Motor neuron (in vitro differentiated cells): ENCODE measurements at regions not wholly inside any gene's neighbourhood (a gene's known extent, or its start where the extent isn't known, plus 50 kb on each side); places are given as distances from the start of the nearest gene placed in this dataset.

Experiments used
- ATAC-seq, 8 experiments: fragments of 200-7000 bp; cut with Tn5 transposase; replicated peaks in 6 of 8; 2 replicates each; pipeline ENCODE4 v1.8.0; 2021; ENCODE audit warnings: mild to moderate bottlenecking in 8 of 8, moderate library complexity in 8 of 8
- H3K27ac ChIP-seq, 2 donors: fragments of 250-450 bp; sonication (Bioruptor Pico); 2 replicates each; pipeline ENCODE4 v1.9.0; 2021; ENCODE audit warnings: antibody characterized with exemption in 2 of 2, mild to moderate bottlenecking in 2 of 2, moderate library complexity in 1 of 2
- H3K4me1 ChIP-seq, 2 donors: fragments of 250-450 bp; sonication (Bioruptor Pico); replicated peaks in 1 of 2; 2 replicates each; pipeline ENCODE4 v1.6.1; 2021; ENCODE audit warnings: antibody characterized with exemption in 2 of 2, mild to moderate bottlenecking in 2 of 2, moderate library complexity in 1 of 2
- H3K4me3 ChIP-seq, 5 donors: fragments of 250-450 bp; sonication (Bioruptor Pico); 2 replicates each; pipeline ENCODE4 v1.9.0; 2021; ENCODE audit warnings: antibody characterized with exemption in 5 of 5, mild to moderate bottlenecking in 5 of 5, moderate library complexity in 4 of 5
- WGBS, 10 experiments: fragments of 450-650 bp; shearing (Covaris generic); methylation state at CpG; one replicate each; pipeline ENCODE4 v1.0.0; 2022; 5-methylcytosine and 5-hydroxymethylcytosine counted together
- in situ Hi-C, 9 experiments: fragments of 400-800 bp; cut with MboI; loops; one replicate each; pipeline ENCODE4 v1.15.0; 2021; ENCODE audit warnings: low sequenced_read_pairs in 9 of 9, low pct_unique_long_range_greater_than_20kb in 2 of 9; ENCODE audit not compliant: unreplicated experiment in 9 of 9

DNA sequence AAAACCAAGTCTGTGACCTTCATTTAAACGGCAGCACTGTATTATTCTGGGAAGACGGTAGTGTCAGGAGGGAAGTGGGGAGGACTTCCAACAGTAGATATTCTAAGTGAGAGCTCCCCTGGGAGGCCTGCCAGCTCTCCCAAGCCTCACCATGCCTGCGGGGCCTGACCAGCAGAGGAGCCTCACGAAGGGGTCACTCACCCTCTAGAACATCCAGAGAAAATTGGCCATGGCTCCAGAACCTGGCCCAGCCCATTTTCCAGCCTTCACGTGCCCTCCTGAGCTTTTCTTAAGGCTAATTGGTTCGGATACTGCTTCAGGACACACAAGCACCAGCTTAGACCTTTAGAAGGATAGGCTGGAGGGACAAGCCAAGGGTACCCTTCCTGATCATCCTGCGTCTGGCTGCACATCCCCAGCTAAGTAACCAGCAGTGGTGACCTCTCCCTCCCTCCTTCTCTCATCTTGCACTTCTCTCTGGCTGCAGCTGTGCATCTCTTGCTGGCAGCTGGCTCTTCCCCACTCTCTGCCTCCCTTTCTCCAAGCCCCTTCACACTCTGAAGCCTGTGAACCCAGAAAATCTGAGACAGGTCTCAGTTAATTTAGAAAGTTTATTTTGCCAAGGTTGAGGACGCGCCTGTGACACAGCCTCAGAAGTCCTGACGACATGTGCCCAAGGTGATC, 120.1 kb upstream of the PKDCC start:
- in situ Hi-C loops, result no loop called here
- Histone ChIP-seq H3K27ac (no peak overlapping the region), H3K4me3 (no peak overlapping the region), H3K4me1 (peaks cover 18 to 21% of the 10 kb centered on the region in 2 donors)
- 71 to 100% (median 85%) methylated on average over 1 to 7 of the region's 10 CpGs; no CpG with 5 or more reads in 1 of the 10 experiments for WGBS, 10 experiments
- peak in 2 of 8 experiments; percentile 12 to 21 for ATAC-seq

DNA sequence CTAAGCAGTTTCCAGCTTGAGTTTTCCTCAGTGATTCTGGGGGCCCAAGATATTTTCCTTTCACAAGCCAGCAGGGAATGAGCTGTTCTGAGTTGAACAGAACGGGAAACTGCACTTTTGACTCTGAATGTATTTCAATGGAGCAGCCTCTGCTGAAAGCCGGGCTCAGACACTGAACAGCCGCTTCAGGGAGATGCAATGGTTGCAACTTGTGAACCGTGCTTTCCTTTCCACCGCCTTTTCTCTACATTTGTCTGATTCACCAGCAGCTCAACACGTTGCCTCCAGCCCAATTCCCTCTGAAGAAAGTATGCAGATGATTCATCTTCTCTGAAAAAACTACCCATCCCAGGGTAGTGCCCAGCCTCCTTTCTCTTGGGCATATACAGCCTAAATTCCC, 119.3 kb upstream of the PKDCC start:
- H3K4me1 ChIP-seq, result peaks cover 18 to 21% of the 10 kb centered on the region in 2 donors
- H3K27ac ChIP-seq, result no peak overlapping the region
- no peak overlapping the region for H3K4me3 ChIP-seq
- in situ Hi-C loops, result no loop called here
- peak; percentile 16 to 68 (median 42) for ATAC-seq
- WGBS, 10 experiments, result 0 to 60% (median 46%) methylated on average over 1 to 6 of the region's 6 CpGs; no CpG with 5 or more reads in 1 of the 10 experiments

DNA sequence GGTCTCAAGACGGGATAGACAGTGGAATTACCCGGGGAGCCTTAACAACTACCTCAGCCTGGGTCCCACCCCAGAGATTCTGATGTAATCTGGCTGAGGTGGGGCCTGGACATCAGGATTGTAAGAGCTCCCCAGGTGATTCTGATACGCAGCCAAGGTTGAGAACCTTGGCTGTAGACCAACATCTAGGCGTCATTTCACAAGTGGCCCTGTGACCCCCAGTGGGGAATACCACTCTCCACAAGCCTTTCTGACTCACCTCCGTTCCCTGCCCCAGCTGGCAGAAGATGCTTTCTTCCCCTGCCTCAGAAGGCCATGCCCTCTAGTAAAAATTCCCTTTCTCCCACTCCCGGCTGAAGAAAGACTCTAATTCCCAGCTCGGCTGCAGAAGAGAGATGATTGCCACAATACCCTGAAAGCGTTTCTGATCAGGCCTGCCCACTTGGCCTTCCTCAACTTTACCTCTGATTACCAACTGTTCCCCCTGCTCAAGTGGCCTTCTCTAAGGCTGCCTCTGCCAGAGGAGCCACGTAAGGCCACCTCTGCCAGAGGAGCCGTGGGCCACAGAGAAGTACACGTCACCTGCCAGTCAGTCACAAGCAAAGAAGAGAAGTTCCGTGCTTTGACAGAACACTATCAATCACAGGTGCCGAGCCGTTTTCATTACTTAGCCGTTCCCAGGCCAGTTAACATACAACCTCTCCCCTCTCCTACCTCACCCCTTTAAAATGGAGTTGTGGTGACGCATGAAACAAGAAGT, 116.8 kb upstream of the PKDCC start:
- H3K4me3 ChIP-seq, result no peak overlapping the region
- peaks cover 18 to 25% of the 10 kb centered on the region in 2 donors for H3K4me1 ChIP-seq
- in situ Hi-C loops, result no loop called here
- no peak for ATAC-seq
- 53 to 100% (median 82%) methylated on average over 1 to 12 of the region's 16 CpGs; no CpG with 5 or more reads in 2 of the 10 experiments for WGBS, 10 experiments
- H3K27ac ChIP-seq, result no peak overlapping the region

DNA sequence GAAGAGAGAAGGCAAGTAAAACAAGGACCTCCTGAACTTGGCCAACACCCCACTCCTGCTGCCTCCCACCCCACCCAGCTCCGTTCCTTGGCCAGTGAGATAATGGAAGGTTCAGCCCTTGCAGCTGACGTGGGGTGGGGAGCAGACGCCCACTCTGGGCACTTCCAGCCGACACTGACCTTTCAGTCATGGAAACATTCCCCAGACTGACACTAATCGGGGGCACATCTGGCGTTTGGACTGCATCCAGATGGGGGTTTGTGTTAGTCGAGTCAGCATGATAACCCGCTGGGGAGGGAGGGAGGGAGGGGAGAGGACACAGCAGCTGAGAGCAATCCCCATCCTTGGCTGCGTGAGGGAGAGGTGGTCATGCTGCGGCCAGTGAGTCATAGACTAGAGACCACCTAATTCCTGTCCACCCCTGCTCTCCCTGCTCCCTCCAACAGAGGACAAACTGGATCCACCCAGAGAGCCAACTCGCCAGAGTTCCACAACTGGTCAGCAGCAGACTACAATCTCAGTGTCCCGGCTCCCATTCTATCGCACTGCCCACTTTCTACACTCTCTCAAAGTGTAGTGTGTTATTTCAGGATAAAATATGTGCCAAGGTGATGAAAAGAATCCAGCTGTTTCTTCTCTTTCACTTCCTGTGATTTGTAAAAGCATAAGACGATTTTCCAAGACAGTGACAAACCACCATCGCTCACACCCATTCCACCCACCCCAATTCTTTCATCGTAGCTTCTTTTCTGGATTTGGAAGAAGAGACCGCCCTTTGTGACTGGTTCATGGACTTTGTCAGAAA, 115.4 kb upstream of the PKDCC start:
- 0 to 100% (median 78%) methylated on average over 1 to 6 of the region's 17 CpGs; no CpG with 5 or more reads in 2 of the 10 experiments for WGBS, 10 experiments
- peak; percentile 10 to 76 (median 26) for ATAC-seq
- H3K27ac ChIP-seq, result no peak overlapping the region
- peaks cover 26 to 33% of the 10 kb centered on the region in 2 donors for H3K4me1 ChIP-seq
- H3K4me3 ChIP-seq, result no peak overlapping the region
- in situ Hi-C loops, result no loop called here

DNA sequence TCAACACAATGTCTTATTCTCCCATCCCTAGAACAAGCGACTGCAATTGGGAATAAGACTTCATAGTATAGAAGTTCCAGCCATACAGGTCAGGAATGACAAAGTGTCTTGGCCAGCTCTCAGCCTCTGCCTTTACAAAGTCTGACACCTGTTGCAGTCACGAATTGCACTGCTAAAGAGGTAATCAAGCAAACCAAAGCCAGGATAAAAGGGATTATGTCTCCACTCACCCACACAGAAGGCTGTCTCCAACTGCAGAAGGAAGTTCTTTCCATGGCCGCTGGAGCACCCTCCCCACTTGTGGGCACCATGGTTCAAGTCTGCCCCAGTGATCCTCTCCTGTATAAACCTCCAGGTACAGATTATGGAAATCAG, 114.8 kb upstream of the PKDCC start:
- in situ Hi-C loops, result no loop called here
- peaks cover 30 to 35% of the 10 kb centered on the region in 2 donors for H3K4me1 ChIP-seq
- ATAC-seq, result no peak
- H3K4me3 ChIP-seq, result no peak overlapping the region
- 8 to 100% (median 64%) methylated on average over 1 to 2 of the region's 3 CpGs; no CpG with 5 or more reads in 4 of the 10 experiments for WGBS, 10 experiments
- H3K27ac ChIP-seq, result no peak overlapping the region

DNA sequence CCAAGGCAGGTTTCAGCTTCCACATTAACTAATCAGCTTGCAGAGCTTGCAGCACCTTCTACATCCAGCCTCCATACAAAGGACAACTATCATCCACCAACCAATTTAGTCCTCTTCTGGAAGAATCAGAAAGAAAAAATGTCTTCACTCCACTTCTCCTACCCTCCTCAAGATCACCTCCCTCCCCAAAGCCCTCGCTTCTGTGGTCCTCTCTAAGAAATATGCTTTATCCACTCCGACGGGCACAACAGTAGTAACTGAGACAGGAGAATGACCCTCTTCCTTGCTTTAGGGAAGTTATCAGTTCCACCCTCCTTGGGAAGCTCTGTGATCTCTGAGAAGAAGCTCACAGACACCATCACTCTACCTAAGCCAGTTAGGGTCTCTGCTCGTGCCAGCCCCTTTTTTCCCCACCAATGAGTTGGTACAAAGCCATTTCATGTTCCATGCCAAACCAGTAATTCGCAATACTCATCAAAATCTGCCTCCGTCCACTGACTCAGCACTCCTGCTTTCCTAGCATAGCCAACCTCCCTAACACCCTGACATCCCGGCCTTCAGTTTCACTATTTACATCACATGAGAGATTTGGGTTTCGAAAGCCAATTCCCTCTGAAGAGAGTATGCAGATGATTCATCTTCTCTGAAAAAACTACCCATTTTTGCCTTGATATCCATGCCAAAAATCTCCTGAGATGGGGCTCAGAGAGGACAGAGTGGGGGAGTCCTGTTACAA, 114.1 kb upstream of the PKDCC start:
- Histone ChIP-seq H3K4me3 (no peak overlapping the region), H3K27ac (no peak overlapping the region), H3K4me1 (peaks cover 30 to 35% of the 10 kb centered on the region in 2 donors)
- ATAC-seq, result peak in 3 of 8 experiments; percentile 16 to 80 (median 64)
- 0 to 95% (median 73%) methylated on average over 1 to 8 of the region's 8 CpGs; no CpG with 5 or more reads in 3 of the 10 experiments for WGBS, 10 experiments
- in situ Hi-C loops, result no loop called here

DNA sequence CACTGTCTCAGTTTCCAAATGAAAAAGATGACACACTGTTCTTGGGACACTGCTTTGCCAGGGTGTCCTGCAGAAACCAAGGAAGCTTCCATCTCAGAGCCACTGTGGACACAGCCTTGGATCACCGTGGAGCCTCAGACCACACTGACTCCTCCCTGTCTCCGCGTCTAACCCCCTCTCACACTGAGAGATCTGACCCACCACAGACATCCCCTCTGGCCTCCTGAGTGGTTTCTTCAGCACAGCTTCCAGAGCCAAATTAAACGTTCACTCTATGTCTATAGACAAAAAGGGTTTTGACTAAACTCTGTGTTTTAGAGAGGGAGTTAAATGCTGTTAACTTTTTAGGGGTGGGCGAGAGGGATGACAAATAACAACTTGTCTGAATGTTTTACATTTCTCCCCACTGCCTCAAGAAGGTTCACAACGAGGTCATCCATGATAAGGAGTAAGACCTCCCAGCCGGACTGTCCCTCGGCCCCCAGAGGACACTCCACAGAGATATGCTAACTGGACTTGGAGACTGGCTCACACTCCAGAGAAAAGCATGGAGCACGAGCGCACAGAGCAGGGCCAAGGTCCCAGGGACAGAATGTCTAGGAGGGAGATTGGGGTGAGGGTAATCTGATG, 113.4 kb upstream of the PKDCC start:
- Histone ChIP-seq H3K4me3 (no peak overlapping the region), H3K27ac (no peak overlapping the region), H3K4me1 (peaks cover 37 to 40% of the 10 kb centered on the region in 2 donors)
- in situ Hi-C loops, result no loop called here
- 0 to 80% (median 58%) methylated on average over 2 to 8 of the region's 10 CpGs; no CpG with 5 or more reads in 1 of the 10 experiments for WGBS, 10 experiments
- ATAC-seq, result peak in 2 of 8 experiments; percentile 7 to 25

DNA sequence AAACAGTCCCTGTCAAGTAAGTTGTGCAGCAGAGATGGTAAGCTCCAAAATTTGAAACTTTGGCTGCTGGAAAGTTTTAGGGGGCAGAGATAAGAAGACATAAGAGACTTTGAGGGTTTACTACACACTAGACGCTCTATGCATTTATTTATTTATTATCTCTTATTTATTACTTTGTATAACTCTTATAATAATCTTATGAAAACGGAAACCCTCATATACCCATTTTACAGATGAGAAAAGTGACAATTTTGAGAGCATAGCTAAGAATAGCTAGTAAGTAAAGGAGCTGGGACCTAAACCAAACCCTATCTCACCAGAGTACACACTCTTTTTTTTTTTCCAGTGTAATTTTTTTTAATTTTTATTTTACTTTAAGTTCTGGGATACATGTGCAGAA, 112.8 kb upstream of the PKDCC start:
- no peak overlapping the region for H3K4me3 ChIP-seq
- in situ Hi-C loops, result no loop called here
- no peak for ATAC-seq
- 63 to 100% (median 85%) methylated on average over 1 to 2 of the region's 2 CpGs; no CpG with 5 or more reads in 1 of the 10 experiments for WGBS, 10 experiments
- no peak overlapping the region for H3K27ac ChIP-seq
- peaks cover 39 to 46% of the 10 kb centered on the region in 2 donors for H3K4me1 ChIP-seq

DNA sequence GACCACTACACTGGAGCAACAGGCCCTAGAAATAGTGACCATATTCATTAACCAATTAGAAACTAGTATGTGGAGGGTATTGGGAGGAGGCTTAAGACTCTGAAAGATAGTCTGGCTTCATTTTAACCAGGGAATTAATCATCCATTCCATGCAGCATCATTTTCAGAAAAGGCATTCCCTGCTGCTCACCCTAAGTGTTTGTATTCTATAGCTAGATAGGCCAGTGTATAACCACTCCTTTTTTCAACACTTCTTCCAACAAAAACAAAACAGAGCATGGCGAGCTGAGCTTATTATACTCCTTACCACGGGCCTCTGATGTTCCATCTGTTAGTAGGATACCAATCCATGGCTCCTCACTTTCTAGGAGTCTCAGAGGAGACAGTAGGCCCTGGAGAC, 112.0 kb upstream of the PKDCC start:
- no peak overlapping the region for H3K27ac ChIP-seq
- ATAC-seq, result no peak
- in situ Hi-C loops, result no loop called here
- H3K4me1 ChIP-seq, result peaks cover 39 to 50% of the 10 kb centered on the region in 2 donors
- H3K4me3 ChIP-seq, result no peak overlapping the region
- WGBS, 10 experiments, result 67 to 100% (median 80%) methylated on average over 1 to 2 of the region's 2 CpGs; no CpG with 5 or more reads in 7 of the 10 experiments

DNA sequence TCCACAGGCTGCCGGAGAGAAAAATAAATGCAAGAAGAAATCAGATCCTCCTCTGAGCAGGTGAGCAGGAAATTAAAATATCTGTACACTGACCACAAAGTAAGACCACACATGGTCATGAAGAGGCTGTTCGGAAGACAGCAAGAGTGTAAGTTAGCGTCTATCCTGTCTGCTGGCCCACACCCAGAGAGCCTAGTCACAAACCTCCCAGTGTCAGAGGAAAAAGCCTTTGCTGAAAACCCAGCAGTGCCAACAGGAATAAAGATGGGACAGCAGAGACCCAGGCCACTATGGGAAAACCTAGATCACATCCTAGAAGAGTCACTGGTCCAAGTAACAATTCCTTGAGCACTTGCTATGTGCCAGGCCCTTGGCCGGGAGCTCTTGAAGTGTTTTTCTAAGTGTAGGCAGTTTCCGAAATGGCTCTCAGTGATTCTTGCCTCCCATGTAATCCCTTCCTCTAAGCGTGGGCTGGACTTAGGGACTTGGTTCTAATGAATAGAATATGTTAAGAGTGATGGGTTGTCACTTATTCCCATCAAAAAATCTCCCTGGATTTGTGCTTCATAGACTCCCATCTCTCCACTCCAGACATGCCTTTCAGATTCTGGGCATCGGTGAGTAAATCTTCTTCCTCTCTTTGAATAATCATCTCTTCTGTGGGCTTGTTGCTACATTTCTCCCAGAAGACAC, 110.9 kb upstream of the PKDCC start:
- H3K4me1 ChIP-seq, result peaks cover 34 to 54% of the 10 kb centered on the region in 2 donors
- WGBS, 10 experiments, result 0 to 92% (median 74%) methylated on average over 1 to 7 of the region's 7 CpGs; no CpG with 5 or more reads in 1 of the 10 experiments
- peak overlapping the region in 1 of 2 donors; percentile 38 for H3K27ac ChIP-seq
- in situ Hi-C loops, result no loop called here
- no peak for ATAC-seq
- H3K4me3 ChIP-seq, result no peak overlapping the region

DNA sequence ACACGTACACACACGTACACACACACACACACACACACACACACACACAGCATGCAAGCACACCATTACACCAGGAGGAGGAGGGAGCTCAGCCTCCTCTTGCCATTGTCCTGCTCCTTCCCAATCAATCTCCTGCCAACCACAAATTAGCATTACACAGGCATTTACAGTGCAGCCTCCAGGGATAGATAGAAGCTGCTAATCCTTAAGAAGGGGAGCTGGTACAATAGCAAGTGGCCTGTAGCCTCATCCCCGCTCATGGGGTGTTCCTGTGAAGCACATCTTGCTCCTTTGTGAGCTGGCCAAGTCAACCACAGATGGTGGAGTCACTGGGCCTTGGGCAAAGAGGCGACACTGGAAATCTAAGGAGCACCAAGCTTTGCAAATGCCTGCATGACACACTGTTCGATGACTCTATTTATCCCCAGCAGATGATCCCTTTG, 110.3 kb upstream of the PKDCC start:
- H3K27ac ChIP-seq, result peak overlapping the region; percentile 56 to 71
- peaks cover 29 to 54% of the 10 kb centered on the region in 2 donors for H3K4me1 ChIP-seq
- in situ Hi-C loops, result no loop called here
- ATAC-seq, result peak; percentile 50 to 99 (median 98)
- WGBS, 10 experiments, result 0 to 100% (median 30%) methylated on average over 1 to 3 of the region's 5 CpGs; no CpG with 5 or more reads in 4 of the 10 experiments
- H3K4me3 ChIP-seq, result no peak overlapping the region
